Neural progenitor cell (in vitro differentiated cells): ENCODE measurements at regions not wholly inside any gene's neighbourhood (a gene's known extent, or its start where the extent isn't known, plus 50 kb on each side); places are given as distances from the start of the nearest gene placed in this dataset.

ENCODE experiments used
- DNase-seq: peaks from one replicate; pipeline ENCODE4 v3.0.0-alpha.2; 2016; ENCODE audit warnings: low spot score
- H2AFZ ChIP-seq: fragments of 200-600 bp; sonication (generic); replicated peaks from 2 replicates; pipeline ENCODE4 v1.6.1; 2016; ENCODE audit warnings: antibody characterized with exemption
- H3F3A ChIP-seq: fragments of 200-600 bp; sonication (generic); 2 replicates; pipeline ENCODE4 v1.6.1; 2016; ENCODE audit warnings: antibody characterized with exemption, low read depth
- H3K27ac ChIP-seq: fragments of 200-600 bp; sonication (generic); 2 replicates; pipeline ENCODE4 v1.5.1; 2016; ENCODE audit warnings: mild to moderate bottlenecking
- H3K27me3 ChIP-seq: fragments of 200-600 bp; sonication (generic); 2 replicates; pipeline ENCODE4 v1.6.1; 2016; ENCODE audit warnings: mild to moderate bottlenecking, moderate library complexity
- H3K36me3 ChIP-seq: fragments of 200-600 bp; sonication (generic); 2 replicates; pipeline ENCODE4 v1.5.1; 2016
- H3K4me1 ChIP-seq: fragments of 200-600 bp; sonication (generic); 2 replicates; pipeline ENCODE4 v1.6.1; 2016; ENCODE audit warnings: mixed run types
- H3K4me2 ChIP-seq: fragments of 200-600 bp; sonication (generic); 2 replicates; pipeline ENCODE4 v1.6.1; 2016
- H3K4me3 ChIP-seq: fragments of 200-600 bp; sonication (generic); 2 replicates; pipeline ENCODE4 v1.5.1; 2016
- H3K79me2 ChIP-seq: fragments of 200-600 bp; sonication (generic); 2 replicates; pipeline ENCODE4 v1.6.1; 2016; ENCODE audit warnings: low read depth
- H3K9ac ChIP-seq: fragments of 200-600 bp; sonication (generic); 2 replicates; pipeline ENCODE4 v1.6.1; 2016
- H3K9me3 ChIP-seq: fragments of 200-600 bp; sonication (generic); 2 replicates; pipeline ENCODE4 v1.5.1; 2016; ENCODE audit warnings: low read depth
- H4K20me1 ChIP-seq: fragments of 200-600 bp; sonication (generic); 2 replicates; pipeline ENCODE4 v1.6.1; 2016; ENCODE audit warnings: low read depth
- H3K27ac Mint-ChIP-seq: 3 replicates; pipeline ENCODE4 v1.8.0; 2021; ENCODE audit warnings: mixed read lengths
- H3K27me3 Mint-ChIP-seq: 2 replicates; pipeline ENCODE4 v1.8.0; 2022; ENCODE audit warnings: low read depth, mild to moderate bottlenecking, inconsistent platforms, moderate library complexity, mixed read lengths; ENCODE audit not compliant: insufficient read depth
- H3K36me3 Mint-ChIP-seq: 3 replicates; pipeline ENCODE4 v1.8.0; 2021; ENCODE audit warnings: mixed read lengths
- H3K4me1 Mint-ChIP-seq: 3 replicates; pipeline ENCODE4 v1.8.0; 2021; ENCODE audit warnings: mixed read lengths
- H3K4me3 Mint-ChIP-seq: 3 replicates; pipeline ENCODE4 v1.8.0; 2021; ENCODE audit warnings: mild to moderate bottlenecking, moderate library complexity, mixed read lengths
- H3K9me3 Mint-ChIP-seq: 3 replicates; pipeline ENCODE4 v1.8.0; 2020; ENCODE audit warnings: mixed read lengths
- EZH2 ChIP-seq: fragments of 200-600 bp; sonication (generic); IDR thresholded peaks from 2 replicates; pipeline ENCODE4 v1.6.1; 2017; ENCODE audit warnings: antibody characterized with exemption, mild to moderate bottlenecking, moderate library complexity
- EZH2phosphoT487 ChIP-seq: fragments of 200-600 bp; sonication (generic); IDR thresholded peaks from 2 replicates; pipeline ENCODE4 v1.6.1; 2017; ENCODE audit warnings: antibody characterized with exemption
- TF ChIP-seq, protein P1 (sequence below): fragments of 200-600 bp; sonication (generic); IDR thresholded peaks from 2 replicates; pipeline ENCODE4 v1.5.1; 2017; ENCODE audit warnings: antibody characterized with exemption, mild to moderate bottlenecking

DNA sequence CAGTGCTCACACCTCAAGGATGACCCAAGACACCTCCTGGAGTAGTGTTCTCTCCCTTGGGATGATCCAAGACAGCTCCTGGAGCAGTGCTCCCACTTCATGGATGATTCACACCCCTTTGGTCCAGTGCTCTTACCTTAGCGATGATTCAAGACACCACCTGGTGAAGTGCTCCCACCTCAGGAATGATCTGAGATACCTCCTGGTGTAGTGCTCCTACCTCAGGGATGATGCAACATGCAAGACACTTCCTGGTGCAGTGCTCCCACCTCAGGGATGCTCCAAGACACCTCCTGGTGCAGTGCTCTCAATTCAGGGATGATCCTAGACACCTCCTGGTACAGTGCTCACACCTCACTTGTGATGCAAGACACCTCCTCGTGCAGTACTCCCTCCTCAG lies 123.1 kb downstream of the ASB1 start:
- Histone ChIP-seq H3F3A (no peaks in the 10 kb centered on the region), H3K9ac (no peak overlapping the region), H4K20me1 (no peaks in the 10 kb centered on the region), H3K4me2 (no peak overlapping the region), H3K27me3 (no peaks in the 10 kb centered on the region), H3K9me3 (no peaks in the 10 kb centered on the region), H3K4me3 (no peak overlapping the region), H3K79me2 (no peaks in the 10 kb centered on the region), H3K27ac (no peak overlapping the region), H3K4me1 (peaks cover 7% of the 10 kb centered on the region), H2AFZ (no peak overlapping the region), H3K36me3 (no peaks in the 10 kb centered on the region)
- H3K27me3 Mint-ChIP-seq, result peaks cover 9% of the 10 kb centered on the region
- no peak overlapping the region for H3K4me3 Mint-ChIP-seq
- TF ChIP-seq, protein P1, sequence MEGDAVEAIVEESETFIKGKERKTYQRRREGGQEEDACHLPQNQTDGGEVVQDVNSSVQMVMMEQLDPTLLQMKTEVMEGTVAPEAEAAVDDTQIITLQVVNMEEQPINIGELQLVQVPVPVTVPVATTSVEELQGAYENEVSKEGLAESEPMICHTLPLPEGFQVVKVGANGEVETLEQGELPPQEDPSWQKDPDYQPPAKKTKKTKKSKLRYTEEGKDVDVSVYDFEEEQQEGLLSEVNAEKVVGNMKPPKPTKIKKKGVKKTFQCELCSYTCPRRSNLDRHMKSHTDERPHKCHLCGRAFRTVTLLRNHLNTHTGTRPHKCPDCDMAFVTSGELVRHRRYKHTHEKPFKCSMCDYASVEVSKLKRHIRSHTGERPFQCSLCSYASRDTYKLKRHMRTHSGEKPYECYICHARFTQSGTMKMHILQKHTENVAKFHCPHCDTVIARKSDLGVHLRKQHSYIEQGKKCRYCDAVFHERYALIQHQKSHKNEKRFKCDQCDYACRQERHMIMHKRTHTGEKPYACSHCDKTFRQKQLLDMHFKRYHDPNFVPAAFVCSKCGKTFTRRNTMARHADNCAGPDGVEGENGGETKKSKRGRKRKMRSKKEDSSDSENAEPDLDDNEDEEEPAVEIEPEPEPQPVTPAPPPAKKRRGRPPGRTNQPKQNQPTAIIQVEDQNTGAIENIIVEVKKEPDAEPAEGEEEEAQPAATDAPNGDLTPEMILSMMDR, result no peak
- no peak for TF ChIP-seq EZH2
- no peak for TF ChIP-seq EZH2phosphoT487
- H3K4me1 Mint-ChIP-seq, result no peaks in the 10 kb centered on the region
- H3K36me3 Mint-ChIP-seq, result no peaks in the 10 kb centered on the region
- H3K27ac Mint-ChIP-seq, result no peak overlapping the region
- no peak for DNase-seq
- H3K9me3 Mint-ChIP-seq, result peaks cover 6% of the 10 kb centered on the region

DNA sequence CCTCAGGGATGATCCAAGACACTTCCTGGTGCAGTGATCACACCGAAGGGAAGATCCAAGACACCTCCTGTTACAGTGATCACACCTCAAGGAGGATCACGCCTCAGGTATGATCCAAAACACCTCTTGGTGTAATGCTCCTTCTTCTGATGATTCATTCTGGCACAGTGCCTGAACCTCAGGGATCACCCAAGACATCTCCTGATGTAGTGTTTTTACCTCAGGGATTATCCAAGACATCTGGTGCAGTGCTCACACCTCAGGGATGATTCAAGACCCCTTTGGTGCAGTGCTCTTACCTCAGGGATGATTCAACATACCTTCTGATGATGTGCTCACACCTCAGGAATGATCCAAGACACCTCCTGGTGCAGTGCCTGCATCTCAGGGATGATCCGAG lies 124.4 kb downstream of the ASB1 start:
- H3K9ac ChIP-seq, result no peak overlapping the region
- peaks cover 7% of the 10 kb centered on the region for H3K4me1 ChIP-seq
- no peaks in the 10 kb centered on the region for H3K27me3 ChIP-seq
- H3K36me3 ChIP-seq, result no peaks in the 10 kb centered on the region
- H3F3A ChIP-seq, result no peaks in the 10 kb centered on the region
- Mint-ChIP-seq H3K27ac (no peak overlapping the region), H3K4me3 (no peak overlapping the region), H3K4me1 (no peaks in the 10 kb centered on the region), H3K36me3 (no peaks in the 10 kb centered on the region), H3K9me3 (peaks cover 4% of the 10 kb centered on the region), H3K27me3 (peaks cover 9% of the 10 kb centered on the region)
- no peaks in the 10 kb centered on the region for H3K9me3 ChIP-seq
- H3K27ac ChIP-seq, result no peak overlapping the region
- no peak overlapping the region for H3K4me2 ChIP-seq
- no peaks in the 10 kb centered on the region for H4K20me1 ChIP-seq
- TF ChIP-seq EZH2phosphoT487 (no peak), EZH2 (no peak)
- TF ChIP-seq, protein P1, result no peak
- no peak overlapping the region for H2AFZ ChIP-seq
- DNase-seq, result no peak
- no peak overlapping the region for H3K4me3 ChIP-seq
- no peaks in the 10 kb centered on the region for H3K79me2 ChIP-seq

DNA sequence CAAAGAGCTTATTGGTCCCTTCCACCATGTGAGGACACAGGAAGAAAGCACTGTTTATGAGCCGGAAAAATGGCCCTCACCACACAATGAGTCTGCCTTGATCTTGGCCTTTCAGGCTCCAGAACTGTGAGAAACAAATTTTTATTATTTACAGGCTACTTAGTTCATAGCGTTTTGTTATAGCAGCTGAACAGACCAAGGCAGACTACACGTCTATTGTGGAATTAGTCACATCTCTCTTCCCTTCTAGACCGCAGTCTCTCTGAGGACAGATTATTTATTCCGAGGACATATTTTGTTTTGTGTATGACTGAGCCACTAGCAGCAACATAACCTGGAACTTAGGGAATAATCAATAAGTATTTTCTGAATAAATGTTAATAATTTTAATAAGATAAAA lies 125.5 kb downstream of the ASB1 start:
- Histone ChIP-seq H3K79me2 (no peaks in the 10 kb centered on the region), H3K4me2 (no peak overlapping the region), H3K27me3 (no peaks in the 10 kb centered on the region), H2AFZ (no peak overlapping the region), H3F3A (no peaks in the 10 kb centered on the region), H3K9ac (no peak overlapping the region), H3K4me1 (peaks cover 7% of the 10 kb centered on the region), H3K4me3 (no peak overlapping the region), H3K27ac (no peak overlapping the region), H4K20me1 (no peaks in the 10 kb centered on the region), H3K36me3 (no peaks in the 10 kb centered on the region), H3K9me3 (no peaks in the 10 kb centered on the region)
- Mint-ChIP-seq H3K27ac (no peak overlapping the region), H3K4me1 (no peaks in the 10 kb centered on the region), H3K27me3 (peaks cover 9% of the 10 kb centered on the region), H3K4me3 (no peak overlapping the region), H3K36me3 (no peaks in the 10 kb centered on the region), H3K9me3 (peaks cover 2% of the 10 kb centered on the region)
- TF ChIP-seq, protein P1, result no peak
- TF ChIP-seq EZH2 (no peak), EZH2phosphoT487 (no peak)
- no peak for DNase-seq
